HEK293T (cell line): ENCODE measurements at regions not wholly inside any gene's neighbourhood (a gene's known extent, or its start where the extent isn't known, plus 50 kb on each side); places are given as distances from the start of the nearest gene placed in this dataset.

ENCODE experiments used
- BHLHE40 ChIP-seq: fragments of 450-650 bp; IDR thresholded peaks from 2 replicates; pipeline ENCODE4 v1.6.1; 2016; ENCODE audit warnings: mild to moderate bottlenecking, moderate library complexity, borderline replicate concordance
- ELF4 ChIP-seq: fragments of 450-650 bp; IDR thresholded peaks from 2 replicates; pipeline ENCODE4 v1.6.1; 2017; ENCODE audit warnings: antibody characterized with exemption
- FOXM1 ChIP-seq: fragments of 450-650 bp; IDR thresholded peaks from 2 replicates; pipeline ENCODE4 v1.6.1; 2017; ENCODE audit warnings: mild to moderate bottlenecking, borderline replicate concordance

DNA sequence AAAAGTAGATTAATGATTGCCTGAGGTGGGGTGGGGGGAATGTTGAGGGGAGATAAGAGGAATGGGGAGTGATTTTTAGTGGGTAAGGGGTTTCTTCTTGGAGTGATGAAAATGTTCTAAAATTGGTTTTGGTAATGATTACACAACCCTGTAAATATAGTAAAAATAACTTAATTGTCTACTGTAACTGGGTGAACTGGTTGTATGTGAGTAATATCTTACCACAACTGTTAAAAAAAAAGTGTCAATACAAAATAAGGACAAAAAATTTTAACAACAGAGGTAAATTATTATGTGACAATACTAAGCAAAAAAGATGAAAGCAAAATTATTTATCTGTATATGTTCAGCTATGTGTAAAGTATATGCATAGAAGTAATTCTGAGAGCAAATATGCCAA, 86.3 kb upstream of the RASSF8 start:
- TF ChIP-seq FOXM1: no peak
- no peak for TF ChIP-seq ELF4
- TF ChIP-seq BHLHE40: no peak
